HEK293 (cell line): ENCODE measurements at regions not wholly inside any gene's neighbourhood (a gene's known extent, or its start where the extent isn't known, plus 50 kb on each side); places are given as distances from the start of the nearest gene placed in this dataset.

Experiments
- CTCF ChIA-PET: fragments of 350-600 bp; formaldehyde crosslinking; extraction: SDS; loops from one replicate; lab custom pipeline; 2021; ENCODE audit warnings: antibody characterized with exemption; lab: Yijun Ruan, JAX
- POLR2A ChIA-PET: fragments of 300-600 bp; formaldehyde crosslinking; extraction: SDS; loops from one replicate; lab custom pipeline; 2020; ENCODE audit warnings: antibody characterized with exemption, inconsistent platforms; lab: Yijun Ruan, JAX
- H3K27ac ChIP-seq: fragments of 200-500 bp; sonication (Bioruptor generic); 2 replicates; pipeline ENCODE4 v1.5.1; 2014; ENCODE audit warnings: low read depth, low read length, control low read depth, inconsistent platforms; ENCODE audit errors: extremely low read depth
- H3K36me3 ChIP-seq, 2 experiments: fragments of 200-500 bp in 1 of 2; sonication (Bioruptor generic) in 1 of 2; 1 replicate in 1 of 2; 2 replicates in 1 of 2; pipeline ENCODE4 v1.5.1; 2014 to 2017; ENCODE audit warnings: inconsistent platforms in 2 of 2, low read length in 2 of 2; ENCODE audit not compliant: control insufficient read depth in 2 of 2, insufficient read depth in 1 of 2
- H3K4me1 ChIP-seq: fragments of 200-500 bp; sonication (Bioruptor generic); 2 replicates; pipeline ENCODE4 v1.5.1; 2014; ENCODE audit warnings: mild to moderate bottlenecking, low read length, inconsistent platforms; ENCODE audit not compliant: control insufficient read depth, insufficient read depth
- H3K4me3 ChIP-seq: 2 replicates; pipeline ENCODE4 v1.5.1; 2011; ENCODE audit warnings: low read depth, mild to moderate bottlenecking, control low read depth, low read length, moderate library complexity
- H3K9me3 ChIP-seq: fragments of 200-500 bp; sonication (Bioruptor generic); 2 replicates; pipeline ENCODE4 v1.5.1; 2014; ENCODE audit warnings: low read depth, low read length, inconsistent platforms; ENCODE audit not compliant: control insufficient read depth, insufficient read depth
- KLF16 ChIP-seq: fragments of 450-650 bp; formaldehyde crosslinking; IDR thresholded peaks from 2 replicates; pipeline ENCODE4 v1.5.1; 2017; ENCODE audit warnings: missing biosample characterization, missing genetic modification characterization
- KLF7 ChIP-seq: fragments of 450-650 bp; formaldehyde crosslinking; IDR thresholded peaks from 2 replicates; pipeline ENCODE4 v1.5.1; 2016; ENCODE audit warnings: missing biosample characterization, missing genetic modification characterization, borderline replicate concordance
- PRDM1 ChIP-seq: fragments of 450-650 bp; formaldehyde crosslinking; IDR thresholded peaks from 2 replicates; pipeline ENCODE4; 2016; ENCODE audit warnings: missing biosample characterization, missing genetic modification characterization
- ZBTB17 ChIP-seq: fragments of 450-650 bp; formaldehyde crosslinking; IDR thresholded peaks from 2 replicates; pipeline ENCODE4 v1.5.1; 2016; ENCODE audit warnings: missing biosample characterization, missing genetic modification characterization
- ZIC2 ChIP-seq: fragments of 450-650 bp; formaldehyde crosslinking; IDR thresholded peaks from 2 replicates; pipeline ENCODE4 v1.5.1; 2016; ENCODE audit warnings: missing biosample characterization, missing genetic modification characterization
- ZNF140 ChIP-seq: fragments of 450-650 bp; formaldehyde crosslinking; IDR thresholded peaks from 2 replicates; pipeline ENCODE4 v1.5.1; 2016; ENCODE audit warnings: missing biosample characterization, missing genetic modification characterization
- ZNF157 ChIP-seq: fragments of 450-650 bp; formaldehyde crosslinking; IDR thresholded peaks from 2 replicates; pipeline ENCODE4 v1.5.1; 2016; ENCODE audit warnings: missing biosample characterization, missing genetic modification characterization
- ZNF174 ChIP-seq: fragments of 450-650 bp; formaldehyde crosslinking; IDR thresholded peaks from 2 replicates; pipeline ENCODE4 v1.5.0; 2017; ENCODE audit warnings: missing biosample characterization, mild to moderate bottlenecking, missing genetic modification characterization
- ZNF19 ChIP-seq: fragments of 450-650 bp; formaldehyde crosslinking; IDR thresholded peaks from 2 replicates; pipeline ENCODE4; 2016; ENCODE audit warnings: missing biosample characterization, missing genetic modification characterization, low read depth
- ZNF398 ChIP-seq: fragments of 450-650 bp; formaldehyde crosslinking; IDR thresholded peaks from 2 replicates; pipeline ENCODE4 v1.5.1; 2017; ENCODE audit warnings: missing biosample characterization, missing genetic modification characterization
- ZNF416 ChIP-seq: fragments of 450-650 bp; formaldehyde crosslinking; IDR thresholded peaks from 2 replicates; pipeline ENCODE4 v1.5.1; 2016; ENCODE audit warnings: missing biosample characterization, missing genetic modification characterization
- ZNF629 ChIP-seq: fragments of 450-650 bp; formaldehyde crosslinking; IDR thresholded peaks from 2 replicates; pipeline ENCODE4 v1.5.1; 2017; ENCODE audit warnings: missing biosample characterization, missing genetic modification characterization
- ZNF660 ChIP-seq: fragments of 450-650 bp; IDR thresholded peaks from 2 replicates; pipeline ENCODE4 v1.5.1; 2018; ENCODE audit warnings: missing biosample characterization, mild to moderate bottlenecking, missing genetic modification characterization
- ZNF664 ChIP-seq: fragments of 450-650 bp; formaldehyde crosslinking; IDR thresholded peaks from 2 replicates; pipeline ENCODE4 v1.5.1; 2016; ENCODE audit warnings: missing biosample characterization, missing genetic modification characterization
- TF ChIP-seq, protein P1 (sequence below): fragments of 450-650 bp; formaldehyde crosslinking; IDR thresholded peaks from 2 replicates; pipeline ENCODE4 v1.5.1; 2016; ENCODE audit warnings: missing biosample characterization, missing genetic modification characterization
- TF ChIP-seq, protein P2 (sequence below): fragments of 450-650 bp; formaldehyde crosslinking; IDR thresholded peaks from 2 replicates; pipeline ENCODE4 v1.5.1; 2017; ENCODE audit warnings: missing biosample characterization, mild to moderate bottlenecking, missing genetic modification characterization, moderate library complexity

DNA sequence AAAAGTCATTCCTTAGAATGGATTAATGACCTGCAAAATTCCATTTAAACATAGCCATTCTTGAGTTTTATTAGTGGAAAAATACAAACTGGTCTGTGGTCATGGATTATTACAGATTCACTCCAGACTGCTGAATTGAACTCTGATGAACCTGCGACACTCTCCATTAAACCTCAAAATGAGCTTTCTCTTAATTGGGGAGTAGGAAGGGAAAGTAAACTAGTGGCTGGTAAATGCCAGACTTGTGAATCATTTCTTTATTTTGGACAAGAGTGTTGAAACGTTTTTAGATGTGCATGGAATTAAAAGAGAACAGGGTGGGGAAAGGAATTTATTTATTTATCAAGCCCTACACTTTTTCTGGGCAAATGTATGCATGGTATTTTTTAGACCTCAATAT lies 321.2 kb upstream of the FANCL start:
- Histone ChIP-seq H3K27ac (no peak overlapping the region), H3K9me3 (no peaks in the 10 kb centered on the region), H3K4me1 (no peaks in the 10 kb centered on the region), H3K36me3 (no peaks in the 10 kb centered on the region), H3K4me3 (no peak overlapping the region)
- ChIA-PET CTCF (no interaction called here), POLR2A (no interaction called here)
- TF ChIP-seq ZNF174 (tag by site-specific recombination) (no peak), KLF16 (no peak), ZNF398 (tag by site-specific recombination) (no peak), PRDM1 (tag by site-specific recombination) (peak; percentile 31; the same call in 1 of the 2 replicates), ZNF140 (tag by site-specific recombination) (no peak), ZNF629 (tag by site-specific recombination) (no peak), ZIC2 (tag by site-specific recombination) (no peak)

DNA sequence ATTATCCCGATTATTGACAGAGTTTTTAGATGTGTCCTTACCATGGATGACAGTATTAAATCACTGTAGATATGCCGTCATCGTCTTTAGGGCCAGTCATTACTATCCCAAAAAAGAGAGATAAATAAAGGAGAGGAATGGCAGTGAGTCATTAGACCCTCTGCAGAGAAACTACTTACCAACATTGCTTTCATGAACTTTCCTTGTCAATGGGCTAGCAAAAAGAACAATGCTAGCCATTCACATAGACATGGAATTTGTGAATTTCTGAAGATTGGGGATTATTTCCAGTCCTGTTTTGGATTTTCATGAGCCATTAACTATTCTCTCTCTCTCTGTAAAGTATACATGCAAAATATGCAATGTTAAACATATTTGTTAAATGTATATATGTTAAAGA lies 319.4 kb upstream of the FANCL start:
- TF ChIP-seq ZNF398 (tag by site-specific recombination) (no peak), ZNF416 (tag by site-specific recombination) (no peak), ZNF19 (tag by site-specific recombination) (no peak), ZNF660 (tag by site-specific recombination) (no peak), ZBTB17 (no peak), ZNF664 (no peak), KLF7 (tag by site-specific recombination) (no peak)
- TF ChIP-seq, protein P1, sequence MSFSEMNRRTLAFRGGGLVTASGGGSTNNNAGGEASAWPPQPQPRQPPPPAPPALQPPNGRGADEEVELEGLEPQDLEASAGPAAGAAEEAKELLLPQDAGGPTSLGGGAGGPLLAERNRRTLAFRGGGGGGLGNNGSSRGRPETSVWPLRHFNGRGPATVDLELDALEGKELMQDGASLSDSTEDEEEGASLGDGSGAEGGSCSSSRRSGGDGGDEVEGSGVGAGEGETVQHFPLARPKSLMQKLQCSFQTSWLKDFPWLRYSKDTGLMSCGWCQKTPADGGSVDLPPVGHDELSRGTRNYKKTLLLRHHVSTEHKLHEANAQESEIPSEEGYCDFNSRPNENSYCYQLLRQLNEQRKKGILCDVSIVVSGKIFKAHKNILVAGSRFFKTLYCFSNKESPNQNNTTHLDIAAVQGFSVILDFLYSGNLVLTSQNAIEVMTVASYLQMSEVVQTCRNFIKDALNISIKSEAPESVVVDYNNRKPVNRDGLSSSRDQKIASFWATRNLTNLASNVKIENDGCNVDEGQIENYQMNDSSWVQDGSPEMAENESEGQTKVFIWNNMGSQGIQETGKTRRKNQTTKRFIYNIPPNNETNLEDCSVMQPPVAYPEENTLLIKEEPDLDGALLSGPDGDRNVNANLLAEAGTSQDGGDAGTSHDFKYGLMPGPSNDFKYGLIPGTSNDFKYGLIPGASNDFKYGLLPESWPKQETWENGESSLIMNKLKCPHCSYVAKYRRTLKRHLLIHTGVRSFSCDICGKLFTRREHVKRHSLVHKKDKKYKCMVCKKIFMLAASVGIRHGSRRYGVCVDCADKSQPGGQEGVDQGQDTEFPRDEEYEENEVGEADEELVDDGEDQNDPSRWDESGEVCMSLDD: no peak
- Histone ChIP-seq H3K27ac (no peak overlapping the region), H3K4me3 (no peak overlapping the region), H3K4me1 (no peaks in the 10 kb centered on the region), H3K9me3 (no peaks in the 10 kb centered on the region), H3K36me3 (no peaks in the 10 kb centered on the region)
- POLR2A ChIA-PET: no interaction called here
- CTCF ChIA-PET: no interaction called here

GRCh38 chr2:58558881-58559280 lies 317.8 kb upstream of the FANCL start:
- H3K4me1 ChIP-seq: no peaks in the 10 kb centered on the region
- TF ChIP-seq, protein P1: no peak
- TF ChIP-seq, protein P2, sequence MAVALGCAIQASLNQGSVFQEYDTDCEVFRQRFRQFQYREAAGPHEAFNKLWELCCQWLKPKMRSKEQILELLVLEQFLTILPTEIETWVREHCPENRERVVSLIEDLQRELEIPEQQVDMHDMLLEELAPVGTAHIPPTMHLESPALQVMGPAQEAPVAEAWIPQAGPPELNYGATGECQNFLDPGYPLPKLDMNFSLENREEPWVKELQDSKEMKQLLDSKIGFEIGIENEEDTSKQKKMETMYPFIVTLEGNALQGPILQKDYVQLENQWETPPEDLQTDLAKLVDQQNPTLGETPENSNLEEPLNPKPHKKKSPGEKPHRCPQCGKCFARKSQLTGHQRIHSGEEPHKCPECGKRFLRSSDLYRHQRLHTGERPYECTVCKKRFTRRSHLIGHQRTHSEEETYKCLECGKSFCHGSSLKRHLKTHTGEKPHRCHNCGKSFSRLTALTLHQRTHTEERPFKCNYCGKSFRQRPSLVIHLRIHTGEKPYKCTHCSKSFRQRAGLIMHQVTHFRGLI (tag by site-specific recombination): no peak
- TF ChIP-seq ZNF157 (tag by site-specific recombination): no peak
- TF ChIP-seq, all 188 proteins: peak for 0
- ChIA-PET POLR2A (no interaction called here), CTCF (no interaction called here)
- no peaks in the 10 kb centered on the region for H3K36me3 ChIP-seq
- no peak overlapping the region for H3K4me3 ChIP-seq
- H3K9me3 ChIP-seq: no peaks in the 10 kb centered on the region
- H3K27ac ChIP-seq: no peak overlapping the region
